GM12891 (cell line): ENCODE measurements at regions not wholly inside any gene's neighbourhood (a gene's known extent, or its start where the extent isn't known, plus 50 kb on each side); places are given as distances from the start of the nearest gene placed in this dataset.

Experiments used
- POLR2A ChIP-seq: IDR thresholded peaks from 2 replicates; pipeline ENCODE4 v1.6.1; 2011; ENCODE audit warnings: low read depth, low read length, control low read depth
- SPI1 ChIP-seq: IDR thresholded peaks from 2 replicates; pipeline ENCODE4 v1.6.1; 2011; ENCODE audit warnings: low read depth, low read length, control low read depth
- TAF1 ChIP-seq: IDR thresholded peaks from 2 replicates; pipeline ENCODE4 v1.6.1; 2011; ENCODE audit warnings: low read depth, low read length, control low read depth

DNA sequence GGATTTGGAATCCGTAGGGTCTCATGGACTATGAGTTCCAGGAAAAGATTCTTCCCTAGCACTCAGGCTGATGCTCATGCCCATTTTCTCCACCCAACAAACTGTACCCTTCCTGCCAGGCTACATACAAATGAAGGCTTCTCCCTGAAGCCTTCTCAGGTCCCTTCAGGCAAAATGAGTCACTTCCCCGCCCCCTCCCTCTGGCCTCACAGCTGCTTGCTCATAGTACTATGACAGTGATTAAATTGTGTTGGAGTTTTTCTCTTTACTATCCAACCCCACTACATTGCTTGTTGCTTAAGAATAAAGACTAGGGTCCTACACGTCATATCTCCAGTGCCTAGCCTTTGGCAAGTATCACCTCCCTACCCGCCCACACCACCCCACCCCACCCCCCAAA, 207.6 kb upstream of the NFIA start:
- TF ChIP-seq TAF1 (no peak), SPI1 (no peak), POLR2A (no peak)
